Fibroblast of peridontal ligament (primary cell): ENCODE measurements at regions not wholly inside any gene's neighbourhood (a gene's known extent, or its start where the extent isn't known, plus 50 kb on each side); places are given as distances from the start of the nearest gene placed in this dataset.

Experiments used
- DNase-seq: peaks from one replicate; pipeline ENCODE4 v3.0.0-alpha.2; 2010; ENCODE audit errors: extremely low read depth

DNA sequence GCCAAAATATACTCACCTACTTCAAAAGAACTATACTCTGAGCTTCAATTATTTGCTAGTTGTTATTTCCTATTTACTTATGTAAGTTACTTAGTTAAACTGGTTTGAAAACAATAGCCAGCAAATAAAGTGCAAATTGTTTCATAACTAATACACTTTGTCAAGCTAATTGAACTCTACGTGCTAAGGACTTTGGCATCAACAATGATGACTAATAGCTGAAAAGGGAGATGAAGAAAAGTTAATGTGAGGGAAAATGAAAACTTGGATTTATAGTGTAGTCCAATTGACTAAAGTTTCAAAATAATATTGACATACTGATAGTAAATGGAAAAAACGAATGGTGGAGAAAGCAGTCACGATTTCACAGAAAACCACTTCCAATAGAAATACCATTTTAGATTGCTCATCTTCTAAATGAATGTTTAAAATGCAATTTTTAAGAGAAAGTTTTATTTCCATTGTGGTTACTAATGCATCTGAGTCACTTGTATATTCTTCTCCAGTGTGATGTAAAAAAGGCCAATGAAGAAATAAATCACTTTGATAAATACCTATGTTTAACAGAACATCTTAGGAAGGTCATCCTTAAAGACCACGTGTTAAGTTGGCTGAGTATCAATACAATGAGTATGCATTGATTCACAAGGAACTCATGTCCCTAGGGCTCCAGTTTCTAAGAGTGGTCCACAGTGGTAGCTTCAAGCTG is 455.2 kb downstream of the LTN1 start:
- peak; percentile 88 for DNase-seq

DNA sequence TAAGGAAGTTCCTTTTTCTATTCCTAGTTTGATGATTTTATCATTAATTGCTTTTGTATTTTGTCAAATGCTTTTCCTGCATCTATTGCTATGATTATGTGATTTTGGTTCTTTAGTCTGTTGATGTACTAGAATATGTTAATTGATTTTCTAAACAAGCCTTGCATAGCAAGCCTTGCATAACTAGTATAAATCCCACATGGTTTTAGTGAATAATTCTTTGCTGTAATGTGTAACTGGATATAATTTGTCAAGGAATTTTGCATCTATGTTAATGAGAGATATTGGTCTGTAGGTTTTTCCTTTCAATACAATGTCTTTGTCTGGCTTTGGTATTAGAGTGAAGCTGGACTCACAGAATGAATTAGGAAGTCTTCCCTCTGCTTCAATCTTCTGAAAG is 460.2 kb downstream of the LTN1 start:
- DNase-seq = no peak

DNA sequence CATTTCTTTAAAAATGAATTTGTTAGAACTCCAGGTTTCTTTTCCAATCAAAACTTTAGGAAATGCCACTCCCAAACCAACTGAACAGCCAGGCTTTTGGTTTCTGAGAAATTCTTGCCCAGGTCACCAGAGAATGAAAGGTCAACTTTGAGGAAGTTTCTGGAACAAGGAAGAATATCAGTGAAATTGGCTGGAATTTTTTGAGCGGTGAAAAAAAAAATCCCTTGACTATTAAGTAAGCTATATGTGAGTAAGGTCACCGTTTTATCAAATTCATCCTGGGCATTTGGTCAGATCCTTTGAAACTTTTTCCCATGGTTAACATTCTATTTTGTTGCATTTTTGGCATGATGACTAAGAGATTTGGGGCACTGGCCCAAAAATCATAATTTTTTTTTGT is 469.3 kb downstream of the LTN1 start:
- no peak for DNase-seq

DNA sequence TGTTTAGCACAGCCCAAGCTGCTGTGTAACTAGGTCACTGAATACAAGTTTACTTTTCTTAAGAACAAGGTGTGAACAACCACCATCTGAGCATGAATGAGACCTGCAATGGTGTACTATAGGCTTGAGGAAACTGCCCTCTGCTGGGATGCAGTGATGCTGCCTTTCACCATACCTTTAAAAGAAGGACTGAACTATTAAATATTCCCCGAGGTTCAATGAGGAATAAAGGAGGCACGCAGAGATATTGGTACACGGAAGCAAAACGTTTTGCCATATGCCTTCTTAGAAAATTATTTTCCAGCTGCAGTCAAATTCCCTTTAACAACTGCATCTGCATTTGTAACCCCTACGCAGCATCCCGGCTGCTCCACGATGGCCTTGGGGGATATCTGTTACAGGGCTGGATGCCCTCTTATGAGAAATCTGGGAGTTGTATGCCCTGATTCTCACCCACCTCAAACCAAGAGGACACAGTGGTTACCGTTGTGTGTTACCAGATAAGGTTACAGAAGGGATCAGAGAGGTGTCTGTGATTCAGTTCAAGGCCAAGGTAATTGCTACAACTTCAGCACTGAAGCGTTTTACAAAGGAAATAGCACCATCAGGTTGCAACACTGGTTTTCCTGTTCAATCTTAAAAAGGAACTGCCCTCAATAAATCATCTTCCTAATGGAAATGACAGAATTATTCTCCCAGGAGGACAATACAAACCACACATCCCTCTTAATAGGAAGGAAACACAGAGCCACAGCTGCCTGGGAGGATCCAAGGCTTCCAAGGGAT is 470.5 kb downstream of the LTN1 start:
- peak; percentile 79 for DNase-seq

DNA sequence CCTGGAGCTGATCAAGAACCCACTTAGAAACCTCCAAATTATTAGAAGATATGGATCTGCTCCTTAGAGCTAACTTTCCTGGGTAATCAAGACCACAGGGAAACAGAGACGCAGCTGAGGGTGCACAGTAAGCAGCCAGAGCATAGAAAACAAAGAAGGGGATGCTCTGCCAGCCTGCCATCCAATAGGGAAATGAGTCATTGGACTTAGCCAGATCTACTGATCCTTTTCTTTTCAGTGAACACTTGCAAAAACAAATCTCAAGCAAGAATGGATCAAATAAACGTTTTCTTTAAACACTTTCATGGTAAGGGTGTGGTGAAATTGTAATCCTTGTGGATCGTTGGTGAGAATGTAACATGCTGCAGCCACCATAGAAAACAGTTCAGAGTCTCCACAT is 474.0 kb downstream of the LTN1 start:
- DNase-seq = peak; percentile 57

DNA sequence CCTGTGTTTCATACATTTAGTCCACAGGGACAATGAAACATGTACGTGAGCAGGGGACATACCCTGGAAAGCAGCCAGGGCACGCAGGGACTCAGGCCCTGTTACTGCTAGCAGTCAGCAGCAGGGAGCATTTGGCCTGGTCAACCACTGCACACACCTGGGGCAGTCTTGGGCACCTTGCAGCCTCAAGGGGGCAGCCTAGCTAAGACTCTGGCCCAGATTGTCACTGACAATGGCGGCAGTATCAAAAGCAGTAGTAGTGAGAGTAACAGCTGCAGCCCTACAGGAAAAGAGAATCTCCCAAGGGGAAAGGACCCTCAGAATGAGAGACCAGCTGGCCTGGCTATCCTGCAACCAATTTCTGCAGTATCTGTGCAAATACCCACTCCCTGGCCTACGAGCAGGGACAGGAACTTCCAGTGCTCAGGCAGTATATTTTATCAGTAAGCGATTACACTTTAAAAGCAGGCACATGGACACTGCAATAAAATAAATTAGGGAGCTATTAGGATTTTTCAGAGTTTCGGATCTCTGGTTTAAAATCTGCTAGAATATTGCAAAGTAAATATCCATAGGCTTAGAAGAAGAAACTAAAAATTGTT is 475.6 kb downstream of the LTN1 start:
- DNase-seq = no peak

DNA sequence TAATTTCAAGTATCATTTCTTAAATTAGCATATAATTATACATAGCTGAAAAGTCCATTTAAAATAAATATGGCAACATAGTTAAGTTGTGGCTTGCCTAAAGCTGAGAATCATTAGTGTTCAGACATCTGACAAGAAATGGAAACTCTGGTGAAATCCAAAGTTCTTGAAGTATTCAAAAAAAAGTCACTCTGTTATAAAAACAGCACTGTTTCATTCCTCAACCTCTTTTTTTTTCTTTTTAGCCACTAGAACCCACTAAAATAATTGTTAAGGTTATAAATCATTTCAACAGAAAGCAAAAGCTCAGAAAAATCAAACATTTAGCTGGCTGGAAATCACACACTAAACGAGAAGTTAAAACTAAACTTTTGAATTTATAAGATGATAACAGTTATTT is 476.7 kb downstream of the LTN1 start:
- DNase-seq = peak; percentile 36

DNA sequence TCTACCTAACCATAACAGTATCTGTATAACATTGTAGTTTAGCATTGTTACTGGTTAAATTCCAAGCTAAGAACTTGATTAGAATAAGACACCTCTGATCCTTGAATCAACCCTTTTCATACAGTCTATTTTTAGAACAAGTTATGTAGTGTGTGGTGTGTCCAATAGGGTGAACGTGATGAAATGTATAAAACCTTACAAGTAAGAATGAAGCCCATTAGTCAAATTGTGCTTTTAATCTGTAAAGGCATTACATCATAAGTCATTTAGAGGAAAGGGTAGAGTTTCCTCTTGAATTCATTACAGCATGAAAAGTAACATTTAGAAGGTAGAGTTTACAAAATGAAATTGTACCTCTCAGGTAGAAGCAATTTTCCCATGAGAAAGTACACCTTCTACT is 479.2 kb downstream of the LTN1 start:
- peak; percentile 8 for DNase-seq

DNA sequence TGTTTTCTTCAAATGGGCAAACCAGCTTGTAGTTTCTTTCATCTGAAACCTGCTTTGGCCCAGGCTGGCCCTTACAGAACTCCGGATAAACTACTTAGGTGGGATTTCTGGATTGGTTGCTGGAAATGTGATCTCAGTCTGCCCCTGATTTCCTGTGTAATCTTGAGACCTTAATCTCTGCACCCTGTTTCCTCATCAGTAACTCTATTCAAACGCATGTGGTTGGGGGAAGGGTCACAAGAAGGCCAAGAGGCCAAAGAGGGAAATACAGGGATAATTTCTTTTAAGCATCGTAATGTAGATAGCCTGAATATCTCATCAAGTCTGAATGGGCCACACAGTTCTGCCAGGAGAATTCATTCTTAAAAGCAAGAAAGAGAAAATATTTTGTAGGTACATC is 483.6 kb downstream of the LTN1 start:
- no peak for DNase-seq

DNA sequence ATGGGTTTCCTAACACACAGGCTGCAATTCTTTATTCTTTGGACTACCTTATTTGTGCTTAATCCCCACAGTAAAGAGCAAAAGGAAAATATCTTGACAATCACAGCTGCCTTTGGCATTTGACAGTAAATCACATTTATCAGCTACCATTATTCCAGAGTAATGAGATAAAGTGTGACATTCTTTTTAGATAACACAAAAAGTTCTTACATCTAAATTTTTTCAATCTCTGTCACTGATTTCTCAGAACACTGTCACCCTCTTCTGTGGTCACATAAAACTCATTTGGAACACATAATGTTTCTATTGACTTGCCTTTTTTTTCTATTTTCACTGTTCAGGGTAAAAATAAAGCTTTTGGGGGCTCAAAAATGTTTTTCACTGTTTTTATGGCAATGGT is 484.6 kb downstream of the LTN1 start:
- DNase-seq = no peak

DNA sequence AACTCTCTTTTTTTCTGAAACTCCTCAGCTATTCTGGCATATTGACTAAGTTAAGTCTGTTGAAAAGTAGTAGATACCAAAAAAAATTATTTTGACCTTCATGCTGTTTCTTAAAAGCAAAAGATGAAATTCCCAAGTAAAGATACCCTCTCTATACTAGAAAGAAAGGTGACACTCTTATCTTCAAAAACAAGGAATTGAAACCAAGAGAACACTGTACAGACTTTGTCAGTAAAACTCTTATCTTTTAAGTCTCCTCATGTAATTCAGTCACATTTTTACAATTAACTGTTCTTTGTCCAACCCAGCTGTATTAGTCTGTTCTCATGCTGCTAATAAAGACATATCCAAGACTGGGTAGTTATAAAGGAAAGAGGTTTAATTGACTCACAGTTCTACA is 496.2 kb downstream of the LTN1 start:
- DNase-seq = no peak

DNA sequence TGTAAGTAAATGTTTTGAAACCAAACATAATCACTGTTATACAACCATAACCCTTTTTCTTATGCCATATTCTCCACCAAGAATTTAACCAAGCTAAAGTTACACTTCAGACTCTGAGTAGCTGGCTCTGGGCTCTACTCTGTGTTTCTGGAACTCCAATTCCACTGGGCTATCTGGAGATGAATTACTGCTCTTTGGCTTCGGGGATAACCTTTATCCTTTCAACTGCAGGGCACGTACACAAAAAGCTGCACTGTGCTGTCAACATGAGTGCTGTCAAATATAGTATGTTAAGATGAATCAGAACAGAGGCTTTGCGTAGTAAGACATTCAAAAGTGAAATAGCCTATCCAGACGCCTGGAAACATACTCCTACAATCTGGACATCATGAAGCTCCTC is 500.6 kb downstream of the LTN1 start:
- DNase-seq = peak; percentile 44

DNA sequence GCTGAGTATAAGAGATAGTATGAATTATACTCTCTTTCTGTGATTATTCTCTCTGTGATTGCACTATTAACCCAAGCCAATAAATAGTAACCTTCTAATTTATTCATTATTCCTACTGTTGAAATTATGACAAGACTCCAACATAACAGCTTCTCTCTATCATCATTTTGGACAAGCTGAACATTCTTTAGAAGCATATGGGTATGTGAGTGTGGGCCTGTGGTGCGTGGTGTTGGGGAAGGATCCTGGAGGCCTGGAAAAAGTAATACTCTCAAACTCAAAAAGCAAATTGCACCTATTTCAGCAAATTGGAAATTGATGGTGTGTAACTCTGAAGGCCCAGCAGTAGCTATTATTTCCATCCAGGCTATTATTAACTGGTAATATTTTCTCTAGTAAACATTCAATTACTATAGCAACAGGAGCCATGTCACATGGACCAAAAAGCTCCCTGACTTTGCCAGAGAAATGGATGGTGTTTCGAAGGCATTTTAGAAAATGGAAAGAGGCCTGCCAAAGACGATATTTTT is 502.8 kb downstream of the LTN1 start:
- DNase-seq = no peak

DNA sequence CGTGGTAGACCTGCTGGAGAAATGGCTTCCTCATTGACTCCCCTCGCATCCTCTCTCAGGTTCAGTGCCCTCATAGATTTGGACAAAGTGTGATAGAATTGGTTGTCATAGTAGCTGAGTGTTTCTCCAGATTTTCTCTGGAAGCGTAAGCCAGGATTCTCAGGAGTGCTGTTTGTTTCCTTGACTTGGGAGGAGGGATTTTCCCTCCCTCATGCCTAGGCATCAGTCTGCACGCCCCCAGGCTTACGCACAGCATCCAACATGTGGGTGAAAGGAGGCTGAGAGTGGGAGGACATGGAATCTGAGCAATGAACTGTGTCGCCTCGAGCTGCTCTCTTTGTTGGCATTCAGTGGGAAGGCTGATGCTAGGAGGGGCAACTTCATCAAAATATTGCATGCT is 503.5 kb downstream of the LTN1 start:
- DNase-seq = no peak

DNA sequence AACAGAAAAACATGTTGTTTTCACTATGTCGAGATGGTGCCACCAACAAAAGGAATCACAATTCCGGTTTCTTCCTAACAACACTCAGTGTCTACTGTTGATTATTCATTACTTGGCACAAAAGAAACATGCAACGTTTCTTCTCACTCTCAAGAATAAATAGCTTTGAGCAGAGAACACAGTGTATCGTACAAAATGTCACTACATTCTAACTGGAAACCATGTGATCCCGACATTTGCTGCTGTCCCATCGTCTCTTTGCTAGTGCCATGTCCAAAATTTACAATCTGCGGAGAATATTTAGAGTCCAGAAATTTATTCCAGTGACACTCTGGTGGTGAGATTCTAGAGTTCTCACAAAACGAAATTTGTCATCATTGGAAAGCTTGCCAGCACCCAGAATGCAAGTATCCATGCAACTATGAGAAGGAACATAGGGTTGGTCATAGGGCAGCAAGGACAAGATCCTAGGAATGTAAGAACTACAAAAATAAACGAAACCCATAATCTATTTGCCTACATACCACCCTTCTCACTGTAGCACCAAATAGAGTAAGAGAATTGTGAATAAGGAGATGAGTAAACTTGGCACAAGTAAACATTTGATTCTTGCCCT is 505.1 kb downstream of the LTN1 start:
- DNase-seq = peak; percentile 27

DNA sequence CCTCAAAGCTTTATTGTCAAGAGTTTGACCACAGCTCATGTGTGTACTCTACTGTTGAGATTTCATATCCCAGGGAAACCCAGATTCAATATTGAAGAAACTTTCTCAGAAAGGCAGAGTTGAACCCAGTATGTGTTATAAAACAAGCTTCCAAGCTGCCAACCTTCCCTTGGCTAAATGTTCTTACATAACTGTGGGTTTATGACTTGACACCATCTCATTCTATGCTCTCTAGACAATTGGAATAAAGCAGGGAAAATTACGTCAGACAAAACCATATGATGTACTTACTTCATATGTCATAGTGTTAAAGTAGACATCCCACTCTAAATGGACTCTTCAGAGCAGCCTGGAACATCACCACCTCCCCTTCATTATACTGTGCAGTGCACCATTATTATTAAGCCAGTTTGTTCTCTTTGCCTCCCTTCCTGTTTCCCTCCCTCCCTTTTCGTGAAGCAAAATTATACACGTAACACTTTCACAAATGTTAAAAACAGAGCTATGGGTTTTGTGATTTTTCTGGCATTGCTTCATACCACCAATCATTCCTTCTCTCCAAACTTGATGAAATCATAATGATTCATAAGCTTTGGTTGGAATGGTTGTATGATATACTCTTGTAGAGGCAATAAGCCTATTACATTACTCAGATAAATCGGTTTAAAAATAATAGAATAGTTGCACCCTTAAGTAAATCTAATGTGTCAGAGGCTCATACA is 507.2 kb downstream of the LTN1 start:
- peak; percentile 95 for DNase-seq

DNA sequence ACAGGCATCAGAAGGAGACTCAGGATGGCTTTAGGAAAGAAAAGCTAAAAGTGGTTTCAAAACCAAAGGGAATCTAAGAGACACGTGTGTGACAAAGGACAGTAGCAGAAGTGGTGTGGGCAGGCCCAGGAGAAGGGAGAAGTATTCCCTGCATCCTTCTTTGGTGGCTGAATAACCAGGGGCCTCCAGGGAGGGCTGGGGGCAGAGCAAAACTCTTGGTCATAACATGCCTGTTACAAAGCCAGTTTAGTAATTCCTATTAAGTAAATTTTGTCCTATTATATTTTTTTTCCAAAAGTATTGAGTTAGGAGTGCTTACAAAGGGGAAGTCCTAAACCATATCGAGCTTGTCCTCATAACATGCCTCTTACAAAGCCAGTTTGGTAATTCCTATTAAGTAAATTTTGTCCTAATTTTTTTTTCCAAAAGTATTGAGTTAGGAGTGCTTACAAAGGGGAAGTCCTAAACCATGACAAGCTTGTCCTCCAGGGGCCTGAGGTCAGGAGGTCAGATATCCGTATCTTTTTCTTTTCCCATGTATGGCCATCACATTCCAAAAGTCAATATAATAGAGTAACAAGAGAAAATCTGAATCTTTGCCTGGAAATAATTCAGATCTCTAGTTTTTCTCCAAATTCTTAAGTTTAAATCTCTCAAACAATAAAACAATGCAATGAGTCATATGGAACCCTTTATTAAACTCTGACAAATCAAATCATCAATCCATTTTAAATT is 509.2 kb downstream of the LTN1 start:
- peak; percentile 39 for DNase-seq

DNA sequence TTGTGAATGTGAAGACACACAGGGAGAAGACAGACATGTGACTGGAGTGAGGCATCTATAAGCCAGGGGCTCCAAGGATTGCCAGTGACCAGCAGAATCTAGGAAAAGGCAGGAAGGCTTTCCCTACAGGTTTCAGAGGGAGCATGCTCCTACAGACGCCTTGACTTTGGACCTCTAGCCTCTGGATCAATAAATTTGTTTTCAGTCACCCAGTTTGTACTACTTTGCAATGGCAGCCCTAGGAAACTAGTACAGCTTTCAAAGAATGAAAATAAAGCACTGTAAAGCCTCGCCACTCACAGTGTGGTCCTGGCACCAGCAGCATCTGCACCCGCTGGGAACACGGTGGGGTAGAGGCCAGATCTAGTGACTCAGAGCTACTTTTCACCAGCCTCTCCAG is 510.0 kb downstream of the LTN1 start:
- no peak for DNase-seq

DNA sequence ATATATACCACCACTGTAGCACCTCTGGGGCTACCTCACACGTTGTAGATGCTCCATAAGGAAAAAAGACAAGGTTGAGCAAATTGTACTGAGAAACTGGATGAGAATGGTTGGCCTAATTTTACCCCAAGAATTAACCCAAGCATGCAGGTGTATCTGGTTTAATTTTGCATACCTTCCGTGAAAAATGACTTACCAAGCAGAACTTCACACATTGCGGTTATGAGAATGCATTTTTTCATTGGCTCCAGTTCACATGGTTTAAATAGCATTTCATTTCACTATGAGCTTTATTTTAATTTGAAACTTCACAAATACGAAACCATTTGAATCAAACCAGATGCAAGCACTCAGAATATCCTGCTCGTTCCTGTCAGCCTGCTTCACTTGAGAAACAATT is 512.2 kb downstream of the LTN1 start:
- DNase-seq = no peak

DNA sequence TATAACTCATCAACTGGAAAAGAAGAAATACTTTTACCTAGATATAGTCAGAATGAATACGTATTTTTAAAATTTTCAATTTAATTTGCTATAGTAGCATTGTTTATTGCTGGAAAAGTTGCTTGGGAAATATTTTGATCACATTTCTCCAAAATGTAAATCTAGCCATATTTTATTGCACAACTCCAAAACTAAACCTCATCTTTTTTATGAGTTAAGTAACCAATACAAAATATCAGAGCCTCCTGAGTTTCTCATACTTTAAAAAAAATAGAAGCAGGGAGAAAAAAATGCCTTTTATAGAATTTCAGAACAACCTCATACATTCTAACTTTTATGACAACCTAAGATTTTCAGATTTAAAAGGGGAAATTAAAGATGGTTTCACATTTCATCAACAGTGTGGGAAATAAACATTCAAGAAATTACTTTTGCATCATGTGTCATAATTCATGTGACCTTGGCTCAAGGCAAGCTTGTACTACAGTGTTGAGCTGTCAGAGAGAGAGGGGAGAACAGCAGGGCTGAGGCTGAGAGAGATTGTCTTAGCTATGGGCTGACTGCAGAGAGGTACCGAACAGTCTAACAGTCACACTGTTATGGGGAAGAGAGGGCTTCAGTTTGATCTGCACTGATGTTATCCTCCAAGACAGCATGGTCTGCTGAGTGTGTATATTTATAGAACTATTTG is 519.0 kb downstream of the LTN1 start:
- DNase-seq = peak; percentile 74
